Activated T-helper 1 cell treated with anti-CD3 and anti-CD28 coated beads, Interleukin-12 subunit alpha, Interleukin-12 subunit beta, Interleukin-2, Interleukin-4 antibody, amounts not matched to agents 30 ng/mL and 10 ng/mL and 1 ng/mL, durations not matched to agents 14 hours and 24 hours and 36 hours (primary cell): ENCODE measurements at regions not wholly inside any gene's neighbourhood (a gene's known extent, or its start where the extent isn't known, plus 50 kb on each side); places are given as distances from the start of the nearest gene placed in this dataset.
A peak's percentile ranks its signal among the peaks of the same experiment; 100 is the strongest.

Experiments used
- DNase-seq: peaks from one replicate; pipeline ENCODE4 v3.0.0; 2021; ENCODE audit warnings: low spot score
- H3K27ac Mint-ChIP-seq: one replicate; pipeline ENCODE4 v1.8.0; 2021; ENCODE audit warnings: mild to moderate bottlenecking, mixed read lengths
- H3K27me3 Mint-ChIP-seq: one replicate; pipeline ENCODE4 v1.8.0; 2022; ENCODE audit warnings: mild to moderate bottlenecking, moderate library complexity, mixed read lengths; ENCODE audit not compliant: insufficient read depth
- H3K36me3 Mint-ChIP-seq: one replicate; pipeline ENCODE4 v1.8.0; 2021; ENCODE audit warnings: low read depth, mixed read lengths
- H3K4me1 Mint-ChIP-seq: one replicate; pipeline ENCODE4 v1.8.0; 2021; ENCODE audit warnings: low read depth, mixed read lengths
- H3K4me3 Mint-ChIP-seq: one replicate; pipeline ENCODE4 v1.8.0; 2021; ENCODE audit warnings: mild to moderate bottlenecking, moderate library complexity, mixed read lengths
- H3K9me3 Mint-ChIP-seq: one replicate; pipeline ENCODE4 v1.8.0; 2021; ENCODE audit warnings: mixed read lengths
- intact Hi-C: fragments of 100-400 bp; cut with micrococcal nuclease; formaldehyde crosslinking; loops from one replicate; pipeline ENCODE4 v1.15.1; 2024

DNA sequence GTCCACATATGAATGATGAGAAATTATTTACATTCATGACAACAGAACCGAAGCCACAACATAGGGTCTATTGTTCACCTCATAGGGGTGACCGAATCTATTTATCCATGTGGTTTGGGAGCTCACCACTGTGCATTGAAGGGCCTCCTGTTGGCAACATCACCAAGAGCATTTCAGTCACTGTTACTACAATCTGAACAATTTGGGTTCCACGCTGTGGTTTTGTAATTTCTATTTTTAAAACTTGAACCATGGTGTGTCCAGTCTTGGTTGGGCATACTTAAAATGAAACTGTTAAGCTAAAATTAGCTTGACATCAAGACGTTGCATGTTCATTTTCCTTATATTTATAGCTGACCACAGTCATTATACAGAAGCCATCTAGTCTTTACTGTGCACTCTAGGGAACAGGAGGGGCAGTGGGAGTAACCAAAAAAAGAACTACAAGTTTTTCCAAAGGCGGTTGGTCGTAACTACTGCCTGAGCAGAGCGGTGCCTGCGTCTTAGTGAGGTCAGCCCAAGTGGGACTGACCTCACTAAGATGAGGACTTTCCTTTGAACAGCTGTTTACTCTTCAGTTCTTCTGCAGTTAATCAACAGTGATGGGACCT, 192.1 kb downstream of the SPRY1 start:
- Mint-ChIP-seq H3K4me1 (peaks cover 11% of the 10 kb centered on the region), H3K9me3 (peaks cover 4% of the 10 kb centered on the region), H3K27ac (no peak overlapping the region), H3K4me3 (no peak overlapping the region), H3K27me3 (no peaks in the 10 kb centered on the region), H3K36me3 (peaks cover 2% of the 10 kb centered on the region)
- DNase-seq, result no peak
- intact Hi-C loops, result no loop called here

DNA sequence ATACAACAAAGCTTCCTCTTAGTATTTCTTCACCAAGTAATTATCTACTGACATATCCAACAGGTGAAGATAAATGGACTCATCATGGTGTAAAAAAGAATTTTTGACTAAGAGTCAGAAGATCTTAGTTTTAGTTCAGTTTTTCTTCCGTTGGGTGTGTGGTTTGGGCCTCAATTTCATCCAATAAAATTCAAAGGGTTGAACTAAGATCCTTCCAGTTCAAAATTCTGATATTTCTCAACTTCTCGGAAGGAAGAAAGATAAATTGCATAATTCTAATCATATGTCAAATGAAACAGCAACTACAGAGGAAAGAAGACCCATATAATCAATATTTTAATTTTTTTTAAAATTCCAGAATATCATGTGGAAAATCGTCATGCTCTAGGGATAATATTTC, 192.7 kb downstream of the SPRY1 start:
- H3K9me3 Mint-ChIP-seq, result peaks cover 4% of the 10 kb centered on the region
- H3K27me3 Mint-ChIP-seq, result no peaks in the 10 kb centered on the region
- DNase-seq, result no peak
- intact Hi-C loops, result no loop called here
- H3K27ac Mint-ChIP-seq, result no peak overlapping the region
- no peak overlapping the region for H3K4me3 Mint-ChIP-seq
- peaks cover 2% of the 10 kb centered on the region for H3K36me3 Mint-ChIP-seq
- peaks cover 11% of the 10 kb centered on the region for H3K4me1 Mint-ChIP-seq

DNA sequence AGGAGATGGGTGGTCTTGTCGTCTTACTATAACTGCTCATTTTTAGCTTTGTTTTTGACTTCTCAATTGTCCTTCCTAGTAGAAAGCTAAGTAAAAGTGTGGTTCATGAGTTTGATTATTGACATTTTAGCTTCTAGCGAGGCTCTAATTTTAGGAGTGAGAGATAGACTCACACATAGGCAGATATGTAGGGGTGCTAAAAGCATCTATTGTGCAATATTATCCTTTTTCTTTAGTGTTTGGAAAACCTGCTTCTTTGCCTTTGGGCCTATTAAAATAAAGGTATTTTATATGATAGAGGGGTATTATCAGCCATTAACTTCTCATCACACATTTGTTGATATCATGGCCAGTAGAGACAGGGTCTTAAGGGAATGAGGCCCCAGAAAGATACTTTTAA, 195.3 kb downstream of the SPRY1 start:
- peaks cover 4% of the 10 kb centered on the region for H3K9me3 Mint-ChIP-seq
- H3K36me3 Mint-ChIP-seq, result no peaks in the 10 kb centered on the region
- no peak overlapping the region for H3K27ac Mint-ChIP-seq
- no peak for DNase-seq
- no peaks in the 10 kb centered on the region for H3K27me3 Mint-ChIP-seq
- intact Hi-C loops, result no loop called here
- H3K4me3 Mint-ChIP-seq, result no peak overlapping the region
- peaks cover 11% of the 10 kb centered on the region for H3K4me1 Mint-ChIP-seq

DNA sequence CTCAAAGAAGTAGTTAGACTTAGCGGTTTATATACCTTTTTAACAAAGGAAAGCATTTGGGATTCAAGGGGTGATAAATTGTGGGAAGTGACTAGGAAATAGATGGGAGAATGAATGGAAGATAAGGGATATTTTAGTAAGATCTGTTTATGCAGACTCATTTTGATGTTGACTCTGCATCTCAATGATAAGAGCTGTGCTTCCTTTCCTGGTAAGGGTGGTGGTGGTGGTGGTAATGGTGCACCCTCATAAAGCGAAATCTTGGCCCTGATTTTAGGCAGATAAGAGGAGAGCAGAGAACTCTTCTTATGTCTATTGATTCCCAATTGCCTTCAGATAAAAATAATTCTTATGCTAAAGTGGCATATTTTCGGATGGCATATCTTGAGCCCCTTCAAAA, 197.1 kb downstream of the SPRY1 start:
- peaks cover 24% of the 10 kb centered on the region for H3K4me1 Mint-ChIP-seq
- H3K9me3 Mint-ChIP-seq, result peaks cover 4% of the 10 kb centered on the region
- H3K27ac Mint-ChIP-seq, result no peak overlapping the region
- DNase-seq, result no peak
- intact Hi-C loops, result no loop called here
- H3K4me3 Mint-ChIP-seq, result no peak overlapping the region
- H3K36me3 Mint-ChIP-seq, result no peaks in the 10 kb centered on the region
- no peaks in the 10 kb centered on the region for H3K27me3 Mint-ChIP-seq

DNA sequence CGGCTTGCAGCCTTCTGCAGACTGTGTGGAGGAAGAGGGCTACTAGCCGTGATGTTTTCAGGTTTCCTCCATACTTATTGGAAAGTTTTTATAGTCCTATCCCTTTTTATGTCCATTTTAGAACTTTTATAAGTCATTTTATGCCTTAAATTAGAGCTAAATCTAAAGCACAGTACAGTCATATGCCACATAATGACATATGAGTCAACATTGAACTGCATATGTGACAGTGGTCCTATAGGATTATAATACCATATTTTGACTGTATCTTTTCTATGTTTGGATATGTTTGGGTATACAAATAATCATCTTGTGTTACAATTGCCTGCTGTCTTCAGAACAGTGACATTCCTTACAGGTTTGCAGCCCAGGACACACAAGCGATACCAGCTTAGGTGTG, 200.2 kb downstream of the SPRY1 start:
- intact Hi-C loops, result no loop called here
- Mint-ChIP-seq H3K27ac (no peak overlapping the region), H3K36me3 (no peaks in the 10 kb centered on the region), H3K4me3 (no peak overlapping the region), H3K27me3 (no peaks in the 10 kb centered on the region), H3K4me1 (peaks cover 44% of the 10 kb centered on the region), H3K9me3 (no peaks in the 10 kb centered on the region)
- DNase-seq, result no peak

DNA sequence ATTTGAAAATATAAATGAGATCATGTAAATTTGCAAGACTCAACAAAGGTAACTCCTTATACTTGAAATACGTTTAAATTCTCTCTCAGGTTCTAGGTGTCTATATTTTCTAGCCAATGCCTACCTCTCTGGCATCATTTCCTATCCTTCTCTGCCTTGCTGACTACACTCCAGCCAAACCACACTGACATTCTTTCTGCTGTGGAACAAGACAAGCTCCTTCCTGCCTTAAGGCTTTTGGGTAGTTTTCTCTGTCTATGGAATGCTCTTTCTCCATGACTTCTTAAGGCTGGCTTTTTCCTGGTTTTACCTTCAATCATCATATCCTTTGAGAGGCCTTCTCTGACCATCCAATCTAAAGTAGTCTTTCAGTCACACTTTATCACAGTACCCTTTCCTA, 201.0 kb downstream of the SPRY1 start:
- intact Hi-C loops, result no loop called here
- DNase-seq, result no peak
- H3K27ac Mint-ChIP-seq, result no peak overlapping the region
- no peak overlapping the region for H3K4me3 Mint-ChIP-seq
- H3K4me1 Mint-ChIP-seq, result peaks cover 50% of the 10 kb centered on the region
- peaks cover 6% of the 10 kb centered on the region for H3K36me3 Mint-ChIP-seq
- no peaks in the 10 kb centered on the region for H3K9me3 Mint-ChIP-seq
- H3K27me3 Mint-ChIP-seq, result no peaks in the 10 kb centered on the region

DNA sequence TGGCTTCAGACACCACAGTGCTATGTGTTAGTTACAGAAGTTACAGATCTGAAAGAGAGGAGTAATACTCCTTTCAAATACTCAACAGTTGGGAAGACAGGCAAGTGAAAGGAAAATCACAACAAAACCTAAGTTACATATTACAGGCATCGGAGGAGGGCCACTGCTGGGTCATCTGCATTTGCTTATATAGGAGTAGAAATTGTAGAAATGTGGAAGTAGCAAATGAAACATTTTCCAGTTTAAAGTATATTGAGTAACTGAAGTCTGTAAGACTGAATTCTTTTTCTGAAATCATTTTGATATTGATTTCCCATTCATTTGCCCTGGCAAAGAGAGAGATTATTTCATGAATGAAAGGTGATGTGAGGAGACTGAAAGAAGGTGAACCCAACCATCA, 201.7 kb downstream of the SPRY1 start:
- no peak overlapping the region for H3K4me3 Mint-ChIP-seq
- peaks cover 50% of the 10 kb centered on the region for H3K4me1 Mint-ChIP-seq
- H3K27me3 Mint-ChIP-seq, result no peaks in the 10 kb centered on the region
- H3K36me3 Mint-ChIP-seq, result peaks cover 6% of the 10 kb centered on the region
- H3K9me3 Mint-ChIP-seq, result no peaks in the 10 kb centered on the region
- intact Hi-C loops, result no loop called here
- DNase-seq, result no peak
- no peak overlapping the region for H3K27ac Mint-ChIP-seq

DNA sequence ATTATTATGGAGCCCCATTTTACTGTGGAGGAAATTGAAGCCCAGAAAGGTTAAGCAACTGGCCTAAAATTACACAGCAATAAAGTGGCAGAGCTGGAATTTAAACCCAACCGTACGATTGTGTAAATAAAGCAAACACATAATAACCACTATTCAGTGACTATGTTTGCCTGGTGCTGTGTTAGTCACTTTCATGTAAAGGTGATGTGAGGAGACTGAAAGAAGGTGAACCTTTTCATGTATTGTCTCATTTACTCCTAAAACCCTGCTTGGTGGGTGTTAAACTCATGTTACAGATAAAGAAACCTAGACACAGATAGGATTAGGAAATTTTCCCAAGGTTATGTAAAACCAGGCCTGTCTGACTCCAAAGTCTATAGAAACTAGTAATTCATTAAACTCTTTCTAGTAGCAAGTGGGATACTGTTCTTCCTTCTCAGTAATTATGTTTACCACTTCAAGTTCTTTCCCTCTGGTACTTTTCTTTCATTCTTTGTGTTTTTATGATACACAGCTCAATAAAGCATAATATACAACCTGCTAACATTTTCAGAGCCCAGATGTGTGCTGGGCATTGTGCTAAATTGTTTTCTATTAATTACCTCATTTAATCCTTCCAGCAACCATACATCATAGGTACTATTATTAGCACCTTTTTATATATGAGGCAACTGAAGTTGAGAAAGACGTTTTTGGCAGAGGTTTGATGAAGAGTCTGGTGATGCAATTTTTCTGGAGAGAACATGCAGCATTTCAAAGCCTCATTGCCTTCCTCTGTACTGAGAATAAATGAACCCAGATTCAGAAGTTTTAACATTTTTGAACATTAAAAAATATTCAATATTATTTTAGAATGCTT, 202.7 kb downstream of the SPRY1 start:
- peaks cover 6% of the 10 kb centered on the region for H3K36me3 Mint-ChIP-seq
- DNase-seq, result no peak
- intact Hi-C loops, result no loop called here
- H3K4me3 Mint-ChIP-seq, result no peak overlapping the region
- no peaks in the 10 kb centered on the region for H3K9me3 Mint-ChIP-seq
- H3K27me3 Mint-ChIP-seq, result no peaks in the 10 kb centered on the region
- peaks cover 50% of the 10 kb centered on the region for H3K4me1 Mint-ChIP-seq
- no peak overlapping the region for H3K27ac Mint-ChIP-seq

DNA sequence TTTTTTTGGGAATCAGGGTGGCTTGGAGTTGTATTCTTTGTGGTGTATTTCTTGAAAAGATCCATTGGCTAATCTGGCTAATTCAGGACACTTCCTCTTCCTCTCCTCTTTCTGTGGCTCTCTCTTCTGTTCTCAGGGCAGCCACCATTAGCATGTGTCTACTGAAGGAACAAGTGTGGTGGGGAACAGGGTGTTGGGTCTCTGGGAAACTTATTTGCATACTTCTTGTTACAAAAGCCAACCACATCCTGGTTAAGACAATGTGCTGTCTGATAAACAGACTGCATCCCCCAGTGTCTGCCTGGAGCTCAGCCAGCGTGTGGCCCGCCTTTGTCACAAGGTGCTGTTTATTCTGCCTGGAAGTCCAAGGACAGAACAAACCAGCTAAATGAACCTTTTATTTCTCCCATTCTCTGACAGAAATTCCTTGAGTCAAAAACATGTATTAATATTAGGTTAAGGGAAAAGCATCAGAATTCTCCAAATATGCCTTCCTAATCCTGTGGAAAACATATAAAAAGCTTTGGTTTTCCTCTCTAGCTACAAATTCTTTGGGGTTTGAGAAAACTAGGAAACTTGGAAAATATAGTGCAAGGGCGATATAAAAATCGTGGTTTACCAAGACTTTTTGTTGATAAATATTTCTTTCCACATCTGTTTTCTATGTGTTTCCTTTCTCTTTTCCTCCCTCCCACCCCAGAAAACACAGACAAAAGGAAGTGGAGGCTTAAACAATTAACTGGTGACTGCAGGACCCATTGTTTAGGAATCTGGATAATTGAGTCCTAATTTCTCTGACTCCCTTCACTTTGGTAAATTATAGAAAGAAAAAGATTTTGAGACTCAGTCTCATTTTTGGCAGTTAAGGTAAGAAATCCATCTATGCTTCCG, 203.6 kb downstream of the SPRY1 start:
- Mint-ChIP-seq H3K36me3 (peaks cover 6% of the 10 kb centered on the region), H3K27ac (peak overlapping the region; percentile 75), H3K9me3 (no peaks in the 10 kb centered on the region), H3K4me3 (peak overlapping the region; percentile 25), H3K27me3 (no peaks in the 10 kb centered on the region), H3K4me1 (peaks cover 50% of the 10 kb centered on the region)
- peak; percentile 41 for DNase-seq
- intact Hi-C loops, result loop anchor here (2.0 to 5.0 kb wide), 3 partner anchors 38 to 203 kb away; partner anchors contain the start of gene SPRY1

DNA sequence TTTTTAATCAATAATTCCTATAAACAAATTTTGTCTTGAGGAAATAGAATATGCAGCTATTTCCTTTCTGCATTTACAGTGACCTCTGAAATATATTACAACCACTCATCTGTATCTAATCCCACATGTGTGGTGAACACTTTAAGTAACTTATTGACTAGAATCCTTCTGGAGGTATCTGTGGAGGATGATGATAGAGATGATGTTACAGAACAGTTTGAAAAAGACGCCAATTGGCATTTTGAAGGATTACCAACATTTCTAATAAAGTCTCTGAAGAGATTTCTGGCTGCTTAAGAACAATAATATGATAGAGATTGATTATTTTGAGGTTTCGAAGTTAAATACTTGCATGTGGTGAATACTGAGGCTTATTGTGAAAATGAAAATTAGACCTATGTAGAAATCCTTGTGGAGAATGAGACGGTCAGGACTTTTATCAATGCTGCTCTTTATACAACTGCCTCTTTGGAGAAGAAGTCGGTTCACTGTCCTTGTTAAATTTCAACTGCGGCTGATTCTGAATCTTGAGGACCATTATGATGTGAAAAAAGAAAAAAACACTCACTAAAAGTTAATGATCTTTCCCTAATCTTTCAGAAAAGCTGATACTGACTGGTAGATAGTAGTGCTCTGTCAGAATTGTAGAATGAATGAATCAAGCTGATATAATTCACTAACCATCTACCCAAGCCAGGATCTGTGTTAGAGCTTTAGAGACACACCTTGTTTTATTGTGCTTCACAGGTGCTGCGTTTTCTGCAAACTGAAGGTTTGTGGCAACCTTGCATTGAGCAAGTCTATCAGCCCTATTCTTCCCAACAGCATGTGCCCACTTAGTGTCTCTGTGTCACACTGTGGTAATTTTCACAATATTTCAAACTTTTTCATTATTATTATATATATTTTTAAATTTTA, 204.7 kb downstream of the SPRY1 start:
- Mint-ChIP-seq H3K9me3 (no peaks in the 10 kb centered on the region), H3K4me1 (peaks cover 56% of the 10 kb centered on the region), H3K4me3 (no peak overlapping the region), H3K36me3 (peaks cover 6% of the 10 kb centered on the region), H3K27ac (no peak overlapping the region), H3K27me3 (no peaks in the 10 kb centered on the region)
- DNase-seq, result no peak
- intact Hi-C loops, result loop anchor here (2.0 to 5.0 kb wide), 3 partner anchors 39 to 204 kb away; partner anchors contain the start of gene SPRY1

DNA sequence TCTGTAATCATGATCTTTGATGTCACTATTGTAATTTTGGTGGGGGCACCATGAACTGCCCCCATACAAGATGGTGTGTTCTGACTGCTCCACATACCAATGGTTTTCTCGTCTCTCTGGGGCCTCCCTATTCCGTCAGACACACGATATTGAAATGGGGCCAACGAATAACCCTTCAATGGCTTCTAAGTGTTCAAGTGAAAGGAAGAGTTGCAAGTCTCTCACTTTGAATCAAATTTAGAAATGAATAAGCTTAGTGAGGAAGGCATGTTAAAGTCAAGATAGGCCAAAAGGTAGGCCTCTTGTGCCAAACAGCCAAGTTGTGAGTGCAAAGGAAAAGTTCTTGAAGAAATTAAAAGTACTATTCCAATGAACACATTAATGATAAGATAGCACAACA, 205.4 kb downstream of the SPRY1 start:
- H3K4me1 Mint-ChIP-seq, result peaks cover 63% of the 10 kb centered on the region
- no peaks in the 10 kb centered on the region for H3K9me3 Mint-ChIP-seq
- peak overlapping the region; percentile 45 for H3K27ac Mint-ChIP-seq

DNA sequence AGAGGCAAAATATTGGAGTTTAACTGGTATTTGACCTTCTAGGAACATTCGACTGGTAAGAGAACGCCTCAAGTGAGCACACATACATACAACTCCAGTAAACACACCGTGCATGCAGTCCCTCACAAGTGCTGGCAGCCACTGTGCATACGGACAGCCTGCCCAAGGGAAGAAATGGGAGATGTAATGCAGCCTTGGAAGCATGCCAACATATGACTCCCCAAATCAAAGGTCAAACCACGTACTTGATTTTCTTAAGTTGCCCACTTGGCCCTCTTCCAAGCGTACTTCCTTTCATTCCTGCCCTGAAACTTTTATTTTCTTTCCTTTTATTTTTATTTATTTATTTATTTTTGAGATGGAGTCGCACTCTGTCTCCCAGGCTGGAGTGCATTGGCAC, 206.6 kb downstream of the SPRY1 start:
- H3K4me3 Mint-ChIP-seq, result no peak overlapping the region
- no peak for DNase-seq
- no peaks in the 10 kb centered on the region for H3K27me3 Mint-ChIP-seq
- intact Hi-C loops, result loop anchor here (5.0 kb wide), 2 partner anchors 41 to 206 kb away; partner anchors contain the start of gene SPRY1
- peaks cover 8% of the 10 kb centered on the region for H3K36me3 Mint-ChIP-seq
- H3K9me3 Mint-ChIP-seq, result no peaks in the 10 kb centered on the region
- peaks cover 63% of the 10 kb centered on the region for H3K4me1 Mint-ChIP-seq
- no peak overlapping the region for H3K27ac Mint-ChIP-seq

More for the DNA sequence above, 205.4 kb downstream of the SPRY1 start:
- intact Hi-C loops, result loop anchor here (5.0 kb wide), 2 partner anchors 40 to 205 kb away; partner anchors contain the start of gene SPRY1
- no peak for DNase-seq
- Mint-ChIP-seq H3K36me3 (peaks cover 6% of the 10 kb centered on the region), H3K4me3 (no peak overlapping the region), H3K27me3 (no peaks in the 10 kb centered on the region)
